GM21825 (cell line): ENCODE measurements at regions not wholly inside any gene's neighbourhood (a gene's known extent, or its start where the extent isn't known, plus 50 kb on each side); places are given as distances from the start of the nearest gene placed in this dataset.

Experiments used
- ATAC-seq: cut with Tn5 transposase; IDR thresholded peaks from one replicate; pipeline ENCODE4 v1.9.1; 2021; ENCODE audit warnings: mild to moderate bottlenecking, moderate library complexity; ENCODE audit not compliant: unreplicated experiment

DNA sequence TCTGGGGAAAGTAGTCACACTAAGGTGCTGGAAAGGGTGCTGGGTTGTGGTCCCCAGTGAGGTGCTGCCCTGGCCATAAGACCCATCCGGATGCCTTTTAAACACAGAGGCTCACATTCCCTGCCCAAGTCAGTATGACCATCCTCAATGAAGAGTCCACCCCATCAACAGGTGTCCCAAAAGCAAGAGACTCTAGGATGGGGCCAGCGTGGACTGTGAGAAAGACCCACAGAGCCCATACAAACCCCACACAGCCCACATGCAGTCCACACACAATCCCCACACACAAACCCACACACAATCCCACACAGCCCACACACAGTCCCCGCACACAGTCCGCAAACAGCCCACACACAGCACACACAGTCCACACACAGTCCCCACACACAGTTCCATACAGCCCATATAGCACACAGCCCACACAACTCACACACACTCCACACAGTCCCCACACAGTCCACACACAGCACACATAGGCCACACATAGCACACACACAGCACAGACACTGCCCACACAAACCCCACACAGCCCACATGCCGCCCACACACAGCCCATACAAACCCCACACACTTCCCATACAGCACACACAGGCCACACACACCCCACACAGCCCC, 241.4 kb upstream of the SALL3 start:
- no peak for ATAC-seq

DNA sequence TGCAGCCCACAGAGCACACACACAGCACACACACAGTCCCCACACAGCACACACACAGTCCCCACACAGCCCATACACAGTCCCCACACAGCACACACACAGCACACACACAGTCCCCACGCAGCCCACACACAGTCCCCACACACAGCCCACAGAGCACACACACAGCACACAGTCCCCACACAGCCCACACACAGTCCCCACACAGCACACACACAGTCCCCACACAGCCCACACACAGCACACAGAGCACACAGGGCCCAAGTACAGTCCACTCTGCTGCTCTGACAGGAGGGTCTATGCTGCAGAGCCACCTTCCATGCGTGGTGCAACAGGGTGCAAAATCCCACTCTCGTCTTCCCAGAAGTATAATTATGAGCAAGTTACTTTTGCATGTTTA, 240.5 kb upstream of the SALL3 start:
- ATAC-seq = no peak

DNA sequence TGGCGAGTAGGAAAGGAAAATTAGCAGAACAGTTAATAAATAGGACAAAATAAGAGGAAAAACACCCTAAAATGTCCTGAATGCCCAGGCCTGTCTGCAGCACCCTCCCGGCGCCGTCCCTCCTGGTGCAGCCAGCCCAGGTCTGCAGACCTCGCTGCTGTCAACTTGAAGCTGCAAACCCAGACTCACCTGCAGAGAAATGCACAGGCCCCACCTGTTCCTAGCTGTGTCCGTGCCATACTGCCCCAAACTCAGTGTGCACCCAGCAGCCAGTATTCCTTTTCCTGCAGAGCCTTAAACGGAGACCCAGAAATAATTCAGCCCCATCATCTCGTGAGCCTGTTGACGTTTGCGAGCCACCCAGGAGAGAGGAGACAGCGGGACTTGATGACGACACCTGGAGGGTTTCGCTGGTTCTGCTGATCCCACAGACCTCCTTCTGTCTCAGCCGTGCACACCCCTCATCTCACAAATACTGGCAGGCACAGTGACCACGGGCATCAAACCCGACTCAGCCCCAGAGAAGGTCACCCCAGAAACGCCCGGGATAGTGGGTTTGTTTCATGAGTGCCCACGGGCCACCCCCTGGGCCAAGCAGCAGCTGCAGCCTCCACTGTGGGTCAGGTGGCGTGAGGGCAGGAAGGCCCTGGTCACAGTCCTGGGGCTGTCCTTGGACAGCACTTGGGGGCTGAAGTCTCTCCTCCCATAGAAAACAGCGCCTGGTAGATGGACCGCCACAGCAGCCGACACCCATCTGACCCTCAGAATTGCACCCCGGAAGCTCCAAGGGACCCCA, 239.5 kb upstream of the SALL3 start:
- ATAC-seq = no peak

DNA sequence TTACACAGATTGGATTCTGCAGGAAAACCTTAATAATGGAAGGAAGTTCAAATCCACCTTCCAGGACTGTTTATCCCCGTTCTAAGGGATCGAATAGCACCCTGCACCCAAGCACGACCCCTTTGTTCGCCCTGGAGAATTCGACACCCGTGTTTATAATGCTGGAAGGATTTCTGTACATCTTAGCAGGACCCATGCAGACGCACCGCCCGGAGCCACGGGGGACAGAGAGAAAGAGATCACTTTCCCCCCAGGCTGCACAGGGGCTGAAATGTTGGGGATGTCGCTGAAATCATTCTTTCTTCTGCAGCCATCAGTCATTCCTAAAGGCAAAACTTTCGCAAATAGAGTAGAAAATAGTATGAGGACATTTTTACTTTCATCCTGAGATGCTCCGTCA, 238.7 kb upstream of the SALL3 start:
- no peak for ATAC-seq

DNA sequence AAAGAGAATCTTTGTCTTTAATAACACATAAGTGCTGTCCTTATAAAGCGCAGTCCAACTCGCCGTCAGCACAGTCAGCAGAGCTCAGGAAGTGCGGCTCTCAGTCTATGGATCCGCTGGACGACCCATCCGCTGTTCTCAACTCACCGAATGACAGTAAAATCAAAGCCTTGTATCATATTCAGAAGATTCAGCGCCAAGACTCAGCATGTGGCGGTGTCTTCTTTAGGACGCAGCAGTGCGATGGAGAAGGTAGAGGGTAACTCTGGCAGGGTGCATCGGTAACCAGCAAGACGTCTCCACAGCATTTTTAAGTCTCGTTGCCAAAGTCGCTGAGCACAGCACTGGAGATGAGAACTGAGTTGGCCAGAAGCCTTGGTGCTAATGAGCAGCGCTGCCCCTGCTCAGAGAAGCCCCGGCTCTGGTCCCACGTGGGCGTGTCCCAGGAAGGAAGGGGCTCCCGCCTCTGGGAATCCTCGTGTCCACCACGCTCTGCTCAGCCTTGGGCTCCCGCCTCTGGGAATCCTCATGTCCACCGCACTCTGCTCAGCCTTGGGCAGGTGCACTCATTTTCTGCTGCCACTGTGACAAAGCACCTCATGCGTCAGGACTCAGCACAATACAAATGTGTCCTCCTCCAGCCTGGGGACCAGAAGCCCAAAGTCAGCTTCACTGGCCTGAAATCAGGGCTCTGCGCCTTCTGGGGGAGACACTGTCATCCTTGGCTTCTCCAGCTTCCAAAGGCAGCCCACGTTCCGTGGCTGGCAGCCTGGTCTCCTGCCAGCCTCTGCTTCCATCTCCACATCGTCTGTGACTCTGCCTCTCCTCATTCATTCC, 238.0 kb upstream of the SALL3 start:
- no peak for ATAC-seq

DNA sequence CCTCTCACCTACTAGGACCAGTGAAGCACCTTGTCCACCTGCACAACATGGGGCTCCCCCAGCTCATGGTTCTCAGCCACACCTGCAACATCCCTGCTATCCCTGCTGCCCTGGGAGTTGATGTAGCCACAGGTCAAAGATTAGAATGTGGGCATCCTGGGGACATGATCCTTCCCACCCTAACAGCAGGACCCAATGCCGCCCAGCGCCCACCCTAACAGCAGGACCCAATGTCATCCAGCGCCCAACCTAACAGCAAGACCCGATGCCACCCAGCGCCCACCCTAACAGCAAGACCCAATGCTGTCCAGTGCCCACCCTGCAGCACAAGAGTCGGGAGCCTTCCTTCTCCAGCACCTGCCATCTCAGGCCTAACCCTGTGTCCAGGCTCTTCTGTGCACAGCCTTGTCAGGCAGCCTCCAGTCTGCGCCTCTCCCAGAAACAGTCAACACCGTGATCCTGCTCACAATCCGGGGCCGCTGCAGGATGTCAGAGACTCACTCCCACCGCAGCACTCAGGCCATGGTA, 237.3 kb upstream of the SALL3 start:
- ATAC-seq = no peak

DNA sequence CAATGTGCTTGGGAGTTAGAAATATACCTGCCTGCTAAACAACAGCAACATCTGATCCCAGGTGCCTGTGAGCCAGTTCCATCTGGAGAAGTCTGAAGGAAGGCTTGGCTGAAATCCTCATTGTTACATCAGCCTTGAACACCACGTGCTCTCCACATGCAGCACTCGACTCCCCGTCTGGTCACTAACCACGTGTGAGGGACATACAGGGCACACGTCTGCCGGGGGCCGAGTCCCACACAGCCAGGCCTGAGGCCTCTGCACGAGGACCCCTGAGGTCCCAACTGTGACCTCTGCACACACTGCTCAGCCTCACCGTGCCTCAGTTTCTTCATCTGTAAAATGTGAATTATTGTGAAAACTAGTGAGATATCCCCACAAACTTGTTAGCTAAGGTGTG, 236.5 kb upstream of the SALL3 start:
- ATAC-seq = no peak

DNA sequence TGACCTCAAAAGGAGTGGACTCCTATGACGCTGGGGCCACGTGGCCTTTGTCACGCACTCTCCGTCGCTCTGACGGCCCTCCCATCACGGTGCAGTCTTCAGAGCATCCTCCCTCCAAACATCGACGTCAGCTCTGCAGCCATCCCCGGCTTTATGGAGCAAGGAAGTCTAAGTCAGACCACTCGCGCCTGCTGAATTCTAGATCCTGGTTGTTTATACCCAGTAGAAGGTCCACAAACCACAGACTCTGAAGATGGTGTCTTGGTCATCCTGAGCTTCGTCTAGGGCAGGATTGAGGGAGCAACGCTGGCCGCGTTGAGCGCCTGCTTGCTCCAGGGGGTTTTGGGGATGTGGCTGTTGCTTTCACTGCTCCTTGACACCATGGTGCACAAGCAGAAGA, 228.0 kb upstream of the SALL3 start:
- no peak for ATAC-seq

DNA sequence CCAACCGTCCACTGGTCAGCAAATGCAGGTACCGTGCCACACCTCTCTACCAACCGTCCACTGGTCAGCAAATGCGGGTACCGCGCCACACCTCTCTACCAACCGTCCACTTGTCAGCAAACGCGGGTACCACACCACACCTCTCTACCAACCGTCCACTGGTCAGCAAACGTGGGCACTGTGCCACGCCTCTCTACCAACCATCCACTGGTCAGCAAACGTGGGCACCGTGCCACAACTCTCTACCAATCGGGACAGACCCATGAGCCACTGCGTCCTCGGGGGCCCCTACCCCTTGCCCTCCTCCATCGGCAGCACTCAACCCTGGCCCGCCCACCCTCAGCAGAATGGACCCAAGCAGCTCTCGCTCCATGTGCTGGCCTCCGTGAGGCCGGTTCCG, 226.4 kb upstream of the SALL3 start:
- ATAC-seq = no peak

DNA sequence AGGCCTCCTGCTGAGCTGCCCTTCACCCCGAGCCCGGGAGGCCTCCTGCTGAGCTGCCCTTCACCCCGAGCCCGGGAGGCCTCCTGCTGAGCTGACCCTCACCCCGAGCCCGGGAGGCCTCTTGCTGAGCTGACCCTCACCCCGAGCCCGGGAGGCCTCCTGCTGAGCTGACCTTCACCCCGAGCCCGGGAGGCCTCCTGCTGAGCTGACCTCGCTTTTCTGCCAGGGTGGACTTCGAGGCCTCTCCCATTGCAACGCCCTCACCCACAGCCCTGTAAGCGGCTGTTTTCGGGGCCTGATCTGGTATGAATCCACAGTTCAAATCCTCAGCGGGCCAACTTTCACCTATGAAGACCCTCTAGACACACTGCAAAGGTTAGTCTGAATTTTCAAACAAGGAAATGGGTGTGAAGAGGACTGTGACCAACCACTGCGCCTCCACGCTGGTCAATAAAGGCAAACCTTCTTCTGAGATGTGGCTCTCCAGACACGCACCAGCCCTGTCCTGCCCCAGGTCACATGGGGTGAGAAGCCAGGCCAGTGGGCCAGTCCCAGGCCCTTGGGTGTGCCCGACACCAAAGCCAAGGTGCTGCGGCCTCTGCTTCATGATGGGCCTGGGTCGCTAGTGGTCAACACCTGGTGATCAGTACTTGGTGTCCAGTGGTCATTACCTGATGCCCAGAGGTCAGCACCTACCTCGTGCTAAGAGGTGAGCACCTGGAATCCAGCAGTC, 225.1 kb upstream of the SALL3 start:
- no peak for ATAC-seq

DNA sequence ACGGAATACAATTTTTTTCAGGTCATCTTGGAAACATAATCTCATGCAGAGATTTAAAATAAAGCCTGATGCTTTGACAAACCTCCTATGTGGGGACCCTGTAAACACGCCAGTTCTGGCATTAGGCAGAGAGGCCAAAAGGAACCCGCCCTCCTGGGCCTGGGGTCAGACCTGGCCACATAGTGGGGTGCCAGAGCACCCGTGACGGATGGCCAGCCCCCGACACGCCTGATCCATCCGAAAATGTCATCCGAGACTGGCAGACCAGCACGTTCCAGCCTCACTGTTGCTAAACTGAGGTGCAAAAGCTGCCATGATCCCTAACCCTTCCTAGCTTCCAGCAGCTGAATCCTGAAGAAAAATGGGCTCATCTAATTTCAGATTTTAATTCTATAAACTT, 222.6 kb upstream of the SALL3 start:
- no peak for ATAC-seq

DNA sequence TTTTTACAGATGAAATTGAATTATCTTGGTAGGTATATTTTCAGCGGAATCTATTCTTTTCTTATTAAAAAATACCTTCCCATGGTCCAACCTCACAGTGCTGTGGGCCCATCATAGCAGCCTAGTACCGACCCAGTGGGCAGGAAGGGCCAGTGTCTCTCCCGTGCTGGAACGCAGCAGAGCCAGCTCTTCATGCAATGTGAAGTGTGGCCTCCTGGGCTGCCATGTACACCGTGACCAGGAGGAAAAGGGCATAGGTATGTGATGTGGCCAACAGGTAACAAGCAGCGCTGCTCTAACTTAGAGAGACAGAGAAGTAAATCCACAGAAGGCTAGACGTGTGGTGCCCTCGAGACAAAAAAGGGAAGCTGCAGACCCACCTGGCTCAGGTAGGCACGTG, 221.1 kb upstream of the SALL3 start:
- no peak for ATAC-seq

DNA sequence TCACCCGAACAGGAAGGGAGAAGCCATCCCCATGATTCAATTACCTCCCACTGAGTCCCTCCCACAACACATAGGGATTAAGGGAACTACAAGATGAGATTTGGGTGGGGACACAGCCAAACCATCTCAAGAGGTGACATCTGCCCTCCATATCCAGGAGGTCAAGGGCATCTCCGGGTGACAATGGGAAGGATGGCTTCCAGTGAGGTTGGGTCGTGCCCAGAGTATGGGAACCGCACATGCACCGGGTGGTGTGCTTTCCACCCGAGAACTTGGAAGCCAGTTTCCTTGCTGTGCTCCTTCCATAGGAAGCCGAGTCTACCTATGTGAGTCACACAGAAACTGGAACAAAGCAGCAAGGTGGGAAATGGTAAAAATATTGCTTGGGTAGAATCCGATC, 216.9 kb upstream of the SALL3 start:
- no peak for ATAC-seq

DNA sequence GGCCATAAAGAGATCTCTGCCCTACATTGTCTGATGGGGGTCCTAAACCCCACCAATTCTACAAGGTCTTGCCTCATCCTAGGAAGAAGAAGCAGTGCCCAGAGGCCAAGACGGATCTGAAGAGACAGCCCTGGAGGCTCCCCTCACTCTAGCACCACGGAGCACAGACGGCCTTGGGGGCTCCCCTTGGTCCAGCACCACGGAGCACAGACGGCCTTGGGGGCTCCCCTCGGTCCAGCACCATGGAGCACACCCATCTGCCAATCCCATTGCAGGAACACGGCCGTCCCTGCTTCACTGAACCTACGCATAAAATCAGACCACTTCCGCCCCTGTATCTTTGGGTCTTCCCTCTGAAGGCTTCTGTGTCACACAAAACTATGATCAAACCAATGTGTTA, 215.1 kb upstream of the SALL3 start:
- no peak for ATAC-seq

DNA sequence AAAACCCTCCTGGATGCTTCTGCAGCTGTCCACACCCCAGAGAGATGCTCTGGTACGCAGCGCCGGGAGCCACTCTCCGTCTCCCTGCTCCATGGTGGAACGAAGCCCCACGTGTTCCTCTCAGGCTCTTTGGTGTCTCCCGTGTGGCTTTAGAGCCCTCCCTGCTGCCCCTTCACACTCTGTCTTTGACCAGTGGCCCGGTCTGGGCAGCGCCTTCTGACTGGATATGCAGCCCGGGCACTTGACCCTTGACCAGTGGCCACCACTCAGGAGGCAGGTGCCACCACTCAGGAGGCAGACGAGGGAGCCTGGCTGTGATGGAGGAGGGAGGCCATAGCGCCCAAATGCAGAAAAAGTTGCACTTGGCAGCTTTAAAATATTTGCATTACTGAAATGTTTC, 214.5 kb upstream of the SALL3 start:
- no peak for ATAC-seq

DNA sequence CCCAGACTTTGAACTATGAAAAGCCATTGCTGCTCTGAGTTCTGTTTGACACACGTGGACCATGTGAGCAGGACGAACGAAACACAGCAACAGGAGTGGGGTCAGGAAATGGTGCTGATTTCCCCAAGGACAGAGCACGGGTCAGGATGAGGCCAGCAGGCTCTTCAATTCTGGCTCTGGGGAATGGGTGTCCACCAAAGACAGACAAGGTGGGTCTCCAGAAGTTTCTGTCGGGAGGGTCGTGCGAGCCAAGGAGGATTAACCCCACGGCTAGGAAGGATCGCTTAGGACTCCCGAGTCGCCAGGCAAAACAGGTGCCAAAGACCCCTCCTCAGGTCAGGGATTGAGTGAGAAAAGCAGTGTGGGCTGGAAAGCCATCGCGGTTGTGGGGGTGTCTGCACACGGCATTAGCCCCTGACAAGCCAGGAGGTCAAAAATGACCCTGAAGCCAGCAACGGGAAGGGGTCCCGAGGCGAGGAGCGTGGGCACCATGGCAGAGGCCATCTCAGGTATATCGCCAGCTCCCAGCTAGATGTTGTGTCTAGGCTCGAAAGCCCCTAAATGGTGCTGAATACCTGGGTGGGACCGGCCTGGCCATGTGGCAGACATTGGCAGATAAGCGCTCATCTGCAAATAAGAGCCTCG, 213.9 kb upstream of the SALL3 start:
- no peak for ATAC-seq

DNA sequence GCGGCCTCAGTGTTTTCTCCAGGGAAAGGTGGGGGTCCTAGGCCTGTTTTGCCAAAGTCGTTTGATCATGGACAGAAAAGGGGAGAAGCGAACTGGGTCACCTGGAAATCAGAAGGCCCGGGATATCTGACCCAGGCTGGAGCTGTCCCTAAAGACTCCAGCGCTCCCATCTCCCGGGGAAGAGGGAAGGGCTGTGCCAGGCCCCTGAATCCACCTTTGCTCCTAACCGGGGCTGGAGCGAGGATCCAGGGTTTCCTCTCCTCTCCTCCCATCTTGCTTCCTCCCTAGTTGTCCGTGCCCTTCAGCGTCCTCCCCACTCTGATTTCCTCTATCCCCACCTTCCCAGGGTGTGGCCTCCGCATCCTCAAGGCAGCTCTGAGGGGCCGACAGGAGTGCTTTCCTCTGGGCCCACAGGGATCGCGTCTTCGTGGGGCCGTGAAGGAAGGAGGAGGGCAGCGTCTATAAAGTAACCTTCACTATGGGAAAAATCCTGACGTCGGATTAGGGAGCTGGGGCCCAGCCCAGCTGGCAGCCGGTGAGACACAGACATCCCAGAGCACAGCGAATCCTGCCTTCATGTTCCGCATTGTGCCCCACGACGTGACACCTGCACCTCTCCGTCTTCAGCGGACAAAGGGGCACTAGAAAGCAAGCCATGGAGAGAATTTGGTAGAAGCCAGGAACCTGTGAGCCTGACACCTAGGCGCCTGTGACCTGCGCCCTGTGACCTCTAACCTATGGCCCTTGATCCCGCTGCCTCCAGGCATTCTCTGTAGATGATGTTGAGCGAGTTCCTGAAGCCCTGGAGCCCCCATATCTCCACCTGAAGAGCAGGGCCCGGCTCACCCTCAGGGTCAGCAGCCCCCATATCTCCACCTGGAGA, 212.7 kb upstream of the SALL3 start:
- ATAC-seq = no peak

DNA sequence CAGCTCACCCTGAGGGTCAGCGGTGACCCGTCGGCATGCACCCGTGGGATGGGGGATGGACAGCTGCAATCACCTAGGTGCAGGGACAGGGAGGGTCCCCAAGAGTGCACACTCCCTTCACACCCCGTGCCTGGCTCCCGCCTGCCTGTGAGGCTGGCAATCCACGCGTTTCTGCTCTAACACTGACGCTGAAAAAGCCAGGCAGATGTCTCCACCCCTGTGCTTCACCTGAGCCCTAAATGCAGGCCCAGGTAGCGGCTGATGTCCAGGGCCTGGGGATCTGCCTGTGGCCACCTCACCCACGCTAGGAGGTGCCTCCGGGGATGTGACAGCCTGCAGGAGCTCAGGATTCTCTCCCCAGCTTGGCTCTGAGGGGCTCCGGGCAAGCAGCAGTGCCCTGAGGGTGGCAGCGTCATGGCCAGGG, 212.0 kb upstream of the SALL3 start:
- ATAC-seq = no peak

DNA sequence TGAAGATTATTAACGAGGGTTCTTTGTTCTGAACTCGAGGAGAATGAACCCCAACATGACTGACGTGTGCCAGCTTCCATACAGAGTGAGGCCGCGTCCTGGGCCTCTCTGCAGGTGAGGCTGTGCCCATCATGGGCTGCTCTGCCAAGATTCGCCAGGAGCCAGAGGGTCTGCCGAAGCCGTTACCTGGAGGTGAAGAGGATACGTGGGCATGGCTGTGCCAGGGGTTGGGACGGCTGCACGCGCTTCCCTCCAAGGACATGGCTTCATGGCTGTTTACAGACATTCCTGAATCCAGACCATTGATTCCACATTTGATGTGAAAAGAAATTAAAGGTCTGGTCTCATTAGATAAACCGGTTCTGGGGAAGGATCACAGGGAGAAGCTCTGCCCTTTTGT, 211.4 kb upstream of the SALL3 start:
- no peak for ATAC-seq
